Astrocyte of the cerebellum (primary cell): ENCODE measurements at regions not wholly inside any gene's neighbourhood (a gene's known extent, or its start where the extent isn't known, plus 50 kb on each side); places are given as distances from the start of the nearest gene placed in this dataset.

Experiments
- DNase-seq: peaks from one replicate; pipeline ENCODE4 v3.0.0-alpha.2; 2011; ENCODE audit warnings: low read depth
- H3K4me3 ChIP-seq: 2 replicates; pipeline ENCODE4 v1.5.1; 2011; ENCODE audit warnings: mild to moderate bottlenecking, low read depth, low read length, moderate library complexity
- CTCF ChIP-seq: IDR thresholded peaks from 2 replicates; pipeline ENCODE4 v1.5.1; 2012; ENCODE audit warnings: low read length, low read depth, moderate library complexity, mild to moderate bottlenecking; ENCODE audit errors: missing control alignments
- in situ Hi-C: cut with HindIII; loops from 2 replicates; pipeline ENCODE4 v1.10.0; 2017; ENCODE audit warnings: low sequenced_read_pairs

- in situ Hi-C loops = no loop called here
- no peak overlapping the region for H3K4me3 ChIP-seq
- DNase-seq = no peak
Measured at GRCh38 chr10:57249615-57250281, 888.7 kb upstream of the ZWINT start.

GRCh38 chr10:57247271-57247670 is 886.2 kb upstream of the ZWINT start:
- TF ChIP-seq CTCF = no peak

More at GRCh38 chr10:57249615-57250281, 888.7 kb upstream of the ZWINT start:
- TF ChIP-seq CTCF = no peak

GRCh38 chr10:57225920-57226319 is 864.9 kb upstream of the ZWINT start:
- no peak for DNase-seq

More at GRCh38 chr10:57247271-57247670, 886.2 kb upstream of the ZWINT start:
- in situ Hi-C loops = no loop called here
- no peak for DNase-seq
- no peak overlapping the region for H3K4me3 ChIP-seq

DNA sequence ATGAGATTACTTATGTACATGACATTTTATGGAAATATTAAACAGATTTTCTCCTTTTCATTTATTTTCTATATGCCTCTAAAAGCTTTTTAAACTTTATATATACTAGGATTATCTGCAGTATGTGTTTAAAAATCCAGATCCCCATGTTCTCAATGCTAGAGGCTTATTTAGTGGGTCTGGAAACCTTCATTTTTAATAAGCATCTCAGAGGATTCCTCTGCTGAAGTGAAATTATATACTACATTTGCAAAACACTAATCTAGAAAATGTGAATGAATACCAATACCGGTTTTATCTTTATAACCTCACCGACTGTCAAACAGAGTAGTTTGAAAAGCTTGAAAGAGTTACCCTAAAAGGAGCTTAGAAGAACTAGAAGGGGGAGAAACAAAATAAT is 863.8 kb upstream of the ZWINT start:
- DNase-seq = no peak
- no peak overlapping the region for H3K4me3 ChIP-seq
- no peak for TF ChIP-seq CTCF
- in situ Hi-C loops = no loop called here

More at GRCh38 chr10:57225920-57226319, 864.9 kb upstream of the ZWINT start:
- no peak for TF ChIP-seq CTCF
- no peak overlapping the region for H3K4me3 ChIP-seq
- in situ Hi-C loops = no loop called here

- in situ Hi-C loops = no loop called here
- DNase-seq = no peak
- no peak for TF ChIP-seq CTCF
- H3K4me3 ChIP-seq = no peak overlapping the region
Measured at GRCh38 chr10:57222603-57223002, 861.5 kb upstream of the ZWINT start.

- no peak overlapping the region for H3K4me3 ChIP-seq
- TF ChIP-seq CTCF = no peak
- in situ Hi-C loops = no loop called here
- DNase-seq = no peak
Measured at GRCh38 chr10:57222129-57222528, 861.1 kb upstream of the ZWINT start.
